ENCODE measurements at regions not wholly inside any gene's neighbourhood (a gene's known extent, or its start where the extent isn't known, plus 50 kb on each side); places are given as distances from the start of the nearest gene placed in this dataset.

- DNase-seq: no peak
These were observed 246.5 kb upstream of the MIR17HG start for GRCh38 chr13:91100944-91101343.

- no peak for DNase-seq
These were observed 246.1 kb upstream of the MIR17HG start for GRCh38 chr13:91101381-91101780.

GRCh38 chr13:91105270-91105669 lies 242.2 kb upstream of the MIR17HG start:
- DNase-seq: no peak

- no peak for DNase-seq
These were observed 240.9 kb upstream of the MIR17HG start for GRCh38 chr13:91106565-91106964.

- no peak for DNase-seq
These were observed 239.2 kb upstream of the MIR17HG start for GRCh38 chr13:91108315-91108714.

GRCh38 chr13:91111476-91112200 lies 235.8 kb upstream of the MIR17HG start:
- no peak for DNase-seq

- DNase-seq: no peak
These were observed 235.1 kb upstream of the MIR17HG start for GRCh38 chr13:91112201-91112923.

GRCh38 chr13:91112924-91113277 lies 234.6 kb upstream of the MIR17HG start:
- no peak for DNase-seq

- DNase-seq: peak; percentile 9 to 11
These were observed 231.7 kb upstream of the MIR17HG start for GRCh38 chr13:91115776-91116175.

GRCh38 chr13:91117351-91117750 lies 230.1 kb upstream of the MIR17HG start:
- DNase-seq: no peak

GRCh38 chr13:91119643-91120042 lies 227.8 kb upstream of the MIR17HG start:
- no peak for DNase-seq

- DNase-seq: no peak
These were observed 224.7 kb upstream of the MIR17HG start for GRCh38 chr13:91122766-91123165.

GRCh38 chr13:91123456-91124127 lies 223.9 kb upstream of the MIR17HG start:
- peak in 1 of 2 donors; percentile 47 for DNase-seq

- no peak for DNase-seq
These were observed 220.7 kb upstream of the MIR17HG start for GRCh38 chr13:91126806-91127205.

- DNase-seq: no peak
These were observed 219.5 kb upstream of the MIR17HG start for GRCh38 chr13:91127995-91128394.

GRCh38 chr13:91132381-91132780 lies 215.1 kb upstream of the MIR17HG start:
- no peak for DNase-seq

GRCh38 chr13:91132786-91133185 lies 214.7 kb upstream of the MIR17HG start:
- no peak for DNase-seq

- DNase-seq: peak; percentile 61 to 75
These were observed 213.3 kb upstream of the MIR17HG start for GRCh38 chr13:91133941-91134802.

GRCh38 chr13:91134803-91135184 lies 212.7 kb upstream of the MIR17HG start:
- DNase-seq: peak; percentile 37 to 58

- DNase-seq: no peak
These were observed 212.1 kb upstream of the MIR17HG start for GRCh38 chr13:91135376-91135775.

GRCh38 chr13:91135968-91136367 lies 211.5 kb upstream of the MIR17HG start:
- peak in 1 of 2 donors; percentile 14 for DNase-seq

- peak in 1 of 2 donors; percentile 14 for DNase-seq
These were observed 210.7 kb upstream of the MIR17HG start for GRCh38 chr13:91136806-91137205.

GRCh38 chr13:91139232-91139631 lies 208.3 kb upstream of the MIR17HG start:
- DNase-seq: no peak
